ENCODE measurements at regions not wholly inside any gene's neighbourhood (a gene's known extent, or its start where the extent isn't known, plus 50 kb on each side); places are given as distances from the start of the nearest gene placed in this dataset.

GRCh38 chr12:90091809-90092208 is 383.2 kb upstream of the ATP2B1 start:
- no peak overlapping the region for H3K27ac ChIP-seq (ENCODE audit: insufficient read depth, low read depth, low read length)
- no peak overlapping the region for H2AFZ ChIP-seq (ENCODE audit: low read depth, low read length)
- H4K20me1 ChIP-seq (replicated peaks; ENCODE audit: control insufficient read depth, extremely low read depth, insufficient read depth, low read length), result no peaks in the 10 kb centered on the region
- dilution Hi-C loops (cut with MboI; ENCODE audit: extremely low pct_ligation_motif_present, low sequenced_read_pairs), result no loop called here
- ChIA-PET CTCF (interaction anchor here (0.9 to 2.4 kb wide), 2 partner anchors 10 to 11 kb away, joined by 3 to 18 read pairs; no protein-coding TSS in a partner anchor), POLR2A (no interaction called here)
- H3K9ac ChIP-seq (replicated peaks; ENCODE audit: extremely low read depth, insufficient read depth, low read length), result no peak overlapping the region
- H3K27me3 ChIP-seq (ENCODE audit: control insufficient read depth in 2 of 2, insufficient read depth in 2 of 2, low read length in 2 of 2), result no peaks in the 10 kb centered on the region
- no peaks in the 10 kb centered on the region for H3K9me1 ChIP-seq (replicated peaks; ENCODE audit: control insufficient read depth, extremely low read depth, insufficient read depth, low read length)
- H3K4me3 ChIP-seq (replicated peaks in 1 of 3; ENCODE audit: insufficient read depth in 1 of 3, low read depth in 1 of 3, low read length in 3 of 3), result no peak overlapping the region
- TF ChIP-seq EZH2 (IDR thresholded peaks at IDR 0.05; ENCODE audit: borderline replicate concordance, low read depth, low read length, severe bottlenecking), result no peak
- no peak for TF ChIP-seq FOS (IDR thresholded peaks at IDR 0.05; ENCODE audit: borderline replicate concordance, insufficient read depth, low read length)
- TF ChIP-seq, protein P1, sequence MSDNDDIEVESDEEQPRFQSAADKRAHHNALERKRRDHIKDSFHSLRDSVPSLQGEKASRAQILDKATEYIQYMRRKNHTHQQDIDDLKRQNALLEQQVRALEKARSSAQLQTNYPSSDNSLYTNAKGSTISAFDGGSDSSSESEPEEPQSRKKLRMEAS (IDR thresholded peaks at IDR 0.05; ENCODE audit: insufficient read depth, insufficient read length), result no peak
- TF ChIP-seq MYC (IDR thresholded peaks at IDR 0.05; ENCODE audit: low read depth, low read length), result no peak
- TF ChIP-seq POLR2A (IDR thresholded peaks at IDR 0.05; ENCODE audit: low read depth, low read length), result no peak
- no peak for TF ChIP-seq CTCF (IDR thresholded peaks at IDR 0.05; ENCODE audit: extremely low read depth in 1 of 2, insufficient read depth in 1 of 2, low read depth in 1 of 2, low read length in 2 of 2)
- TF ChIP-seq POLR2AphosphoS5 (IDR thresholded peaks at IDR 0.05; ENCODE audit: insufficient read depth, low read depth, low read length), result no peak
- intact Hi-C loops (cut with micrococcal nuclease), result no loop called here
- DNase-seq (ENCODE audit: low read depth, low spot score) (no peak), FAIRE-seq (no peak)
- H3K79me2 ChIP-seq (ENCODE audit: control insufficient read depth, insufficient read depth, low read length), result no peaks in the 10 kb centered on the region
- no peak overlapping the region for H3K4me2 ChIP-seq (ENCODE audit: insufficient read depth, low read length)
- no peaks in the 10 kb centered on the region for H3K36me3 ChIP-seq (ENCODE audit: control insufficient read depth in 2 of 2, extremely low read depth in 1 of 2, insufficient read depth in 2 of 2, low read length in 2 of 2)
- BruUV-seq (replicated peaks), result no TSS peak
- H3K4me1 ChIP-seq (ENCODE audit: control insufficient read depth, extremely low read depth, insufficient read depth, low read length), result no peaks in the 10 kb centered on the region
- H3K9me3 ChIP-seq (replicated peaks; ENCODE audit: control insufficient read depth, insufficient read depth, low read length), result no peaks in the 10 kb centered on the region
